DND-41 (cell line): ENCODE measurements at regions not wholly inside any gene's neighbourhood (a gene's known extent, or its start where the extent isn't known, plus 50 kb on each side); places are given as distances from the start of the nearest gene placed in this dataset.

ENCODE experiments used
- ATAC-seq: fragments of 200-7000 bp; cut with Tn5 transposase; 3 replicates; pipeline ENCODE4 v1.9.1; 2021; ENCODE audit warnings: low read depth; ENCODE audit not compliant: insufficient read depth
- DNase-seq: peaks from one replicate; pipeline ENCODE4 v3.0.0-alpha.2; 2020
- H2AFZ ChIP-seq: 2 replicates; pipeline ENCODE4 v1.6.0; 2012; ENCODE audit warnings: low read depth, low read length
- H3K27ac ChIP-seq: 2 replicates; pipeline ENCODE4 v1.5.1; 2012; ENCODE audit warnings: low read length, inconsistent platforms
- H3K27me3 ChIP-seq: fragments of 200-600 bp; sonication (generic); 2 replicates; pipeline ENCODE4 v1.6.0; 2012; ENCODE audit warnings: low read length, mild to moderate bottlenecking, inconsistent platforms; ENCODE audit not compliant: insufficient read depth, poor library complexity
- H3K36me3 ChIP-seq: 2 replicates; pipeline ENCODE4 v1.5.1; 2012; ENCODE audit warnings: low read length, inconsistent platforms; ENCODE audit not compliant: insufficient read depth
- H3K4me1 ChIP-seq: 2 replicates; pipeline ENCODE4 v1.5.1; 2012; ENCODE audit warnings: mild to moderate bottlenecking, low read length; ENCODE audit not compliant: insufficient read depth
- H3K4me2 ChIP-seq: 2 replicates; pipeline ENCODE4 v1.6.0; 2012; ENCODE audit warnings: mild to moderate bottlenecking, moderate library complexity, low read length, inconsistent platforms; ENCODE audit not compliant: insufficient read depth
- H3K4me3 ChIP-seq, 2 experiments: fragments of 200-600 bp in 1 of 2; shearing (Covaris generic) in 1 of 2; 2 replicates each; pipeline ENCODE4 v1.5.1; 2012 to 2016; ENCODE audit warnings: inconsistent platforms in 2 of 2, low read length in 2 of 2, mild to moderate bottlenecking in 2 of 2, low read depth in 1 of 2, moderate library complexity in 1 of 2
- H3K79me2 ChIP-seq: 2 replicates; pipeline ENCODE4 v1.6.0; 2012; ENCODE audit warnings: low read length, inconsistent platforms; ENCODE audit not compliant: insufficient read depth
- H3K9ac ChIP-seq: 2 replicates; pipeline ENCODE4 v1.6.0; 2012; ENCODE audit warnings: low read depth, mild to moderate bottlenecking, inconsistent platforms, low read length, moderate library complexity
- H3K9me3 ChIP-seq: 2 replicates; pipeline ENCODE4 v1.5.1; 2012; ENCODE audit warnings: low read length, moderate library complexity, mild to moderate bottlenecking, inconsistent platforms; ENCODE audit not compliant: insufficient read depth, severe bottlenecking
- H4K20me1 ChIP-seq: 2 replicates; pipeline ENCODE4 v1.6.0; 2012; ENCODE audit warnings: low read length; ENCODE audit not compliant: insufficient read depth
- CTCF ChIP-seq: IDR thresholded peaks from 2 replicates; pipeline ENCODE4 v1.5.1; 2012; ENCODE audit warnings: borderline replicate concordance, low read length, moderate library complexity, mild to moderate bottlenecking; ENCODE audit not compliant: poor library complexity, severe bottlenecking; ENCODE audit errors: extremely low read depth
- EZH2 ChIP-seq: IDR thresholded peaks from 3 replicates; pipeline ENCODE4 v1.6.1; 2012; ENCODE audit warnings: borderline replicate concordance, low read depth, mild to moderate bottlenecking, moderate library complexity, low read length, inconsistent platforms; ENCODE audit not compliant: severe bottlenecking

- H3K27ac ChIP-seq = no peak overlapping the region
- H3K36me3 ChIP-seq = no peaks in the 10 kb centered on the region
- H3K27me3 ChIP-seq = no peaks in the 10 kb centered on the region
- H2AFZ ChIP-seq = peak overlapping the region; percentile 11
- TF ChIP-seq EZH2 (no peak), CTCF (no peak)
- H3K79me2 ChIP-seq = no peaks in the 10 kb centered on the region
- H3K9ac ChIP-seq = no peak overlapping the region
- peaks cover 5% of the 10 kb centered on the region; the same call in 1 of the 2 replicates for H3K4me1 ChIP-seq
- H3K4me2 ChIP-seq = no peak overlapping the region
- DNase-seq = no peak
- H3K9me3 ChIP-seq = peaks cover 9% of the 10 kb centered on the region
- ATAC-seq = 0 out of 3 replicates have a peak, but pooled peaks have one; percentile 44
- no peaks in the 10 kb centered on the region for H4K20me1 ChIP-seq
- no peak overlapping the region for H3K4me3 ChIP-seq
Measured at GRCh38 chr6:14704383-14705271, 541.2 kb upstream of the JARID2 start.

- H3K36me3 ChIP-seq = no peaks in the 10 kb centered on the region
- H3K9me3 ChIP-seq = peaks cover 2% of the 10 kb centered on the region
- H4K20me1 ChIP-seq = no peaks in the 10 kb centered on the region
- H2AFZ ChIP-seq = no peak overlapping the region
- ATAC-seq = no peak
- H3K27me3 ChIP-seq = no peaks in the 10 kb centered on the region
- no peak overlapping the region for H3K9ac ChIP-seq
- no peaks in the 10 kb centered on the region for H3K79me2 ChIP-seq
- H3K4me3 ChIP-seq = no peak overlapping the region
- no peak overlapping the region for H3K4me2 ChIP-seq
- TF ChIP-seq CTCF = no peak
- no peak for TF ChIP-seq EZH2
- peaks cover 11% of the 10 kb centered on the region for H3K4me1 ChIP-seq
- DNase-seq = no peak
- no peak overlapping the region for H3K27ac ChIP-seq
Measured at GRCh38 chr6:14705841-14706377, 540.0 kb upstream of the JARID2 start.

GRCh38 chr6:14706378-14706929, 539.4 kb upstream of the JARID2 start:
- Histone ChIP-seq H3K4me3 (no peak overlapping the region), H2AFZ (no peak overlapping the region), H3K27me3 (no peaks in the 10 kb centered on the region), H3K9ac (no peak overlapping the region), H3K9me3 (peaks cover 2% of the 10 kb centered on the region), H3K27ac (no peak overlapping the region), H3K79me2 (no peaks in the 10 kb centered on the region), H3K4me2 (no peak overlapping the region), H3K4me1 (peaks cover 17% of the 10 kb centered on the region), H4K20me1 (no peaks in the 10 kb centered on the region), H3K36me3 (no peaks in the 10 kb centered on the region)
- no peak for DNase-seq
- TF ChIP-seq EZH2 = no peak
- TF ChIP-seq CTCF = no peak
- no peak for ATAC-seq
